ENCODE measurements at regions not wholly inside any gene's neighbourhood (a gene's known extent, or its start where the extent isn't known, plus 50 kb on each side); places are given as distances from the start of the nearest gene placed in this dataset.
"Not testable (repeated sequence)": the region's sequence is repeated elsewhere in the genome, so short reads cannot be mapped to it uniquely, and the experiment has no call there.

- DNase-seq (ENCODE audit: low spot score), result not testable (repeated sequence)
Measured at GRCh38 chr14:25316007-25316406, 266.1 kb upstream of the STXBP6 start.

GRCh38 chr14:25308244-25308643 is 258.3 kb upstream of the STXBP6 start:
- peak; percentile 1 for DNase-seq (ENCODE audit: low spot score)

GRCh38 chr14:25303934-25304333 is 254.0 kb upstream of the STXBP6 start:
- DNase-seq (ENCODE audit: low spot score), result no peak

- no peak for DNase-seq (ENCODE audit: low spot score)
Measured at GRCh38 chr14:25298238-25298637, 248.3 kb upstream of the STXBP6 start.

DNA sequence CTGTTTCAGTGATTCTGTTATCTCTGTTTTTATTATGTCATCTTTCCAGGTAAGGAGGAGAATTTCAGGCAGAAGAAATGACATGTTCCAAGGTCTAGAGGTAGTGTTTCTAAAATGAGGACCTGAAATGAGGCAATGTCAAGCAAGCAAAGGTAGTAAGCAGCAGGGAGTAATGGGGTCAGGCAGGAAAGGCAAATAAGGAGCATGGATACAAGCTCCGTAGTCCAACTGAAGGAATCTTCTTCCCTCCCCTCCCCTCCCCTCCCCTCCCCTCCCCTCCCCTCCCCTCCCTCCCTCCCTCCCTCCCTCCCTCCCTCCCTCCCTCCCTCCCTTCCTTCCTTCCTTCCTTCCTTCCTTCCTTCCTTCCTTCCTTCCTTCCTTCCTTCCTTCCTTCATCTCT is 240.2 kb upstream of the STXBP6 start:
- not testable (repeated sequence) for DNase-seq (ENCODE audit: low spot score)

DNA sequence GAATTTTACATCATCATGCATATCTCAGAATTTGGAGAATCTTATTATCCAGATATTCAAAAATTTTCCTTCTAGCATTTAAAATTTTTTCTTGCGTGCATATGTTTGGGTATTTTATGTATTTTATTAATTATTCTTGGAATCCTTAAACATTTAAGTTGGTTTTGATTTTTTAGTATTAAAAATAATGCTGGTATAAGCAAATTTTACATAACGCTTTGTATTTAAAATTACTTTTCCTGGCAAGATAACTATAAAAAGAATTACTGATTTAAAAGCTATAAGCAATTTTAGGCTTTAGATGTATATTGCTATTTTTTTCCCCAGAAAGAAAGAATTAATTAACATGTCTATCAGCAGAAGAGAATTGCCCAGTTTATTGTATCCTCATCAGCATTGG is 224.6 kb upstream of the STXBP6 start:
- DNase-seq (ENCODE audit: low spot score), result no peak

- DNase-seq (ENCODE audit: low spot score), result no peak
Measured at GRCh38 chr14:25267186-25267585, 217.2 kb upstream of the STXBP6 start.

- no peak for DNase-seq (ENCODE audit: low spot score)
Measured at GRCh38 chr14:25259470-25259869, 209.5 kb upstream of the STXBP6 start.

GRCh38 chr14:25252793-25253192 is 202.8 kb upstream of the STXBP6 start:
- no peak for DNase-seq (ENCODE audit: low spot score)

DNA sequence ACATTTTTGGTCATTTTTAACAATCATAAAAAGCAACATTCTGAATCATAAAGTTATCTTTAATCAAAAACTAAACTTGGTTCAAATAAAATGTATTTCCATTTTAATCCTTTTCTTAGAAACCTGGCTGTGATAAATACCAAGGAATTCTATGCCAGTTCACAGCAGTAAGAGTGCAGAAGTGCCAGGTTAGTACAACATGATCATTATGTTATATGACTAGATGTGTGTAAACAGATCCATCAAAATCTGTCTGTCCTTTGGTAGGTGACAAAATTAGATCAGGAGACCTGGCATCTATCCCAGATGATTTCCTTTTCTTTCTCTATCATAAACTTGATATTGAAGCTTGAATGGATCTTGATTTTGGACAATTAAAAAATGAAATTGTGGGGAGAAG is 200.6 kb upstream of the STXBP6 start:
- no peak for DNase-seq (ENCODE audit: low spot score)

- no peak for DNase-seq (ENCODE audit: low spot score)
Measured at GRCh38 chr14:25247609-25248008, 197.7 kb upstream of the STXBP6 start.

GRCh38 chr14:25246751-25247150 is 196.8 kb upstream of the STXBP6 start:
- no peak for DNase-seq (ENCODE audit: low spot score)

- no peak for DNase-seq (ENCODE audit: low spot score)
Measured at GRCh38 chr14:25239170-25239569, 189.2 kb upstream of the STXBP6 start.

- peak; percentile 1 for DNase-seq (ENCODE audit: low spot score)
Measured at GRCh38 chr14:25237845-25238244, 187.9 kb upstream of the STXBP6 start.

- DNase-seq (ENCODE audit: low spot score), result no peak
Measured at GRCh38 chr14:25233613-25234012, 183.7 kb upstream of the STXBP6 start.

GRCh38 chr14:25231004-25231403 is 181.1 kb upstream of the STXBP6 start:
- no peak for DNase-seq (ENCODE audit: low spot score)

DNA sequence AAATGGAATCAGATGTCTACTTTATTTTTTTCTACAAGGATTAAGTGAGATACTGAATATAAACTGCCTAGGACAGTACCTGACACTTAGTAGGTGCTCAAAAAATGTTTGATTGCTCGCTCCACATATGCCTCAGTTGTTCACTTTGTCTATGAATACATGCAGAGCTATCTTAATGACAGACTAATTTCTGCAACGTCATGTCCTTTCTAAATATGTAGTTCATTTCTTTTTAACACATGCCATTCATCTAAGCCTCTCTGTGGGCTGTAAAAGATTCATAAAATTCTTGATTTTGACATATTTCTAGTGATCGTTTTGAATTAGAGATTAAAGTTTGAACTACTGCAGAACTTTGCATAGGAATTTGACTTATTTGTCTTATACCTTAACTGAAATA is 176.3 kb upstream of the STXBP6 start:
- DNase-seq (ENCODE audit: low spot score), result no peak

- DNase-seq (ENCODE audit: low spot score), result no peak
Measured at GRCh38 chr14:25222256-25222655, 172.3 kb upstream of the STXBP6 start.

DNA sequence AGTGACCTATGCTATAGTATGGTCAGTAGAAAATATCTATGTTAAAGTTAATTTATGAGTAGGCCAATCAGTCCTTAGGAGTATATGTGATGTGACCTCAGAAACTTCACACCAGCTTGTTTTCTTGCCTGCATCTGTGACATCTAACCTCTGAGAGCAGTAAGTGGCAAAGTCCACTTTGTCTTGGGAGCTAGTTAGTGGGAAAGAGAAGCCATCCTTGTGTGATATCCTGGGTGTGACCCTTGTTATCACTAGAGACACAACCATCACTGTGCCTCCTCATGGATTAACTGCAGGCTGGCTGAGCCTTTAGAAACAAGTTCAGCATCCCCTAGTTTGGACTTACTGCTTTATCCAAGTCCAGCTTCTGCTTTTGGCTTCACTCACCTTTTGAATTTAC is 170.6 kb upstream of the STXBP6 start:
- DNase-seq (ENCODE audit: low spot score), result no peak

GRCh38 chr14:25215607-25216006 is 165.7 kb upstream of the STXBP6 start:
- no peak for DNase-seq (ENCODE audit: low spot score)

DNA sequence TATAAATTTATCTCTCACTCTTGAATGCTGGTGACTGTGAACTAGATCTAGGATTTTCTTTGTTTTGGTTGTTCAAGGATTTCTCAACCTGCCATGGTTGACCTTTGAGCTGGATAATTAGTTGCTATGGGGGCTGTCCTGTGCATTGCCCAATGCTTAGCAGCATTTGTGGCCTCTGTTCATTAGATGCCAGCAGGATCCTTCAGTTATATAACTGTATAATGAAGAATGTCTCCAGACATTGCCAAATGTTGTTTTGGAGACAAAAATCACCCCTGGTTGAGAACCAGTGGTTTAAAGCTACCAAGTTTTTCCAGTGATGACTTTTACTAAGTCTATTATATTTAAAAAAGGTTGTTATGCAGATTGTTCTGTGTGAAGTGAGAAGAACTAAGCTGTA is 147.9 kb upstream of the STXBP6 start:
- DNase-seq (ENCODE audit: low spot score), result no peak

- no peak for DNase-seq (ENCODE audit: low spot score)
Measured at GRCh38 chr14:25180221-25180620, 130.3 kb upstream of the STXBP6 start.

- no peak for DNase-seq (ENCODE audit: low spot score)
Measured at GRCh38 chr14:25178255-25178654, 128.3 kb upstream of the STXBP6 start.

DNA sequence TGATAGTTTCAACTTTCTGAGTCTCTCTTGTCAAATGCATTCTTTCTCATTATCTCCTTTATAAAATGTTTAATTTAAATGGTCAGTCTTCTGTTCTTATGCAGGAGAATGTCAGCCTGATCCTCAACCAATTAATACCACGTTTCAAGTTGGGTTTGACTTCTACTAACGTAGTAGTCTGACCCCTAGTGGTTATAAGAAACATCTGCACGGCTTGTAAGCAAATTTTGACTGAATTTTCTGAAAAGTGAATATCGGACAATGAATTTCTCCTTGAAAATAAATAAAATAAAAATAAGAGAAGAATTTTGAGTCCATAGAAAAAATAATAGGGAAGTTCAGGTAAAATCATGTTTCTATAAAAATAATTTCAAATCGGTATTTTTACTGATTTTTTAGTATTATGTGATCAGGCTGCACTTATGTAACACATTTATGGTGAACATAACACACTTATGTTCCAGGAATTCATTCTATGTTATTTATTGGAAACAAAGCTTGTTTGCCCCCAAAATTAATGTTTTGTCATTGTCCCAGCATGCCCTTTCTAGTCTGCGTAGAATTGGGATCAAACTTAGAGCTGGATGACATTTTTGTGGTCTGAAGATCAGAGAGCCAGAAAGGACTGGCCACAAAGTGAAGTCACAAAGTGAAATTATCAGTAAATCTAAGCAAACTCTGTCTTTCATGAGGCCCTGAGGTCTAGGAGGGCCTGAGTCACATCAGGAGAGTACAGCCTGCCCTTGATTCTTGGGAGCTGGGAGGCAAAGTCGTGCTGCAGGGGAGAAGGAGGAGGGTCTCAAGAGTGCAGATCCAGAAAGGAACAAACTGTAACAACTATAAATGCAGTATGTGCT is 101.2 kb upstream of the STXBP6 start:
- peak; percentile 73 for DNase-seq (ENCODE audit: low spot score)
